HepG2 (cell line): ENCODE measurements at regions not wholly inside any gene's neighbourhood (a gene's known extent, or its start where the extent isn't known, plus 50 kb on each side); places are given as distances from the start of the nearest gene placed in this dataset.

Experiments used
- ARID4A ChIP-seq: sonication (generic); formaldehyde crosslinking; IDR thresholded peaks from 2 replicates; pipeline ENCODE4 v1.5.0; 2020; ENCODE audit warnings: mild to moderate bottlenecking, missing genetic modification reagents, borderline replicate concordance
- CTCF ChIP-seq: sonication (generic); formaldehyde crosslinking; IDR thresholded peaks from 2 replicates; pipeline ENCODE4 v1.5.0; 2020; ENCODE audit warnings: mild to moderate bottlenecking, missing genetic modification reagents, moderate library complexity
- EP300 ChIP-seq, 3 experiments: sonication (generic) in 1 of 3; formaldehyde crosslinking in 1 of 3; IDR thresholded peaks; 2 replicates each; pipeline versions ENCODE4 v1.5.1 to v1.6.1; 2011 to 2020; ENCODE audit warnings: low read depth in 2 of 3, low read length in 2 of 3, borderline replicate concordance in 1 of 3, improper control_type of control experiment in 1 of 3, mild to moderate bottlenecking in 1 of 3, missing genetic modification reagents in 1 of 3, moderate library complexity in 1 of 3
- KAT7 ChIP-seq: IDR thresholded peaks from 2 replicates; pipeline ENCODE4 v1.6.1; 2018; ENCODE audit warnings: borderline replicate concordance, missing compliant biosample characterization

- TF ChIP-seq ARID4A (CRISPR knock-in tag) (no peak), CTCF (CRISPR knock-in tag) (no peak), EP300 (IDR thresholded peaks at IDR 0.05; ENCODE audit: low read depth in 2 of 2, low read length in 2 of 2) (no peak), EP300 (CRISPR knock-in tag; IDR thresholded peaks at IDR 0.05; ENCODE audit: borderline replicate concordance) (no peak), KAT7 (CRISPR knock-in tag) (no peak)
Measured at GRCh38 chr2:60066096-60066839, 487.2 kb downstream of the BCL11A start.
